Osteoblast (primary cell): ENCODE measurements at regions not wholly inside any gene's neighbourhood (a gene's known extent, or its start where the extent isn't known, plus 50 kb on each side); places are given as distances from the start of the nearest gene placed in this dataset.
A peak's percentile ranks its signal among the peaks of the same experiment; 100 is the strongest.

Experiments used
- DNase-seq: peaks from one replicate; pipeline ENCODE4 v3.0.0; 2011; ENCODE audit warnings: low spot score, mixed read lengths; ENCODE audit not compliant: insufficient read length; ENCODE audit errors: missing footprints
- H2AFZ ChIP-seq: 2 replicates; pipeline ENCODE4 v1.6.0; 2011; ENCODE audit warnings: mild to moderate bottlenecking, low read length
- H3K27ac ChIP-seq: 2 replicates; pipeline ENCODE4 v1.5.1; 2011; ENCODE audit warnings: mild to moderate bottlenecking, low read depth, low read length, moderate library complexity
- H3K27me3 ChIP-seq: 2 replicates; pipeline ENCODE4 v1.6.0; 2012; ENCODE audit warnings: mild to moderate bottlenecking, control low read depth, inconsistent platforms, low read length, moderate library complexity; ENCODE audit not compliant: insufficient read depth
- H3K36me3 ChIP-seq: 2 replicates; pipeline ENCODE4 v1.5.1; 2011; ENCODE audit warnings: mild to moderate bottlenecking, low read length, control low read depth, moderate library complexity; ENCODE audit not compliant: insufficient read depth
- H3K4me1 ChIP-seq: 2 replicates; pipeline ENCODE4 v1.5.1; 2011; ENCODE audit warnings: mild to moderate bottlenecking, low read length, control low read depth, moderate library complexity; ENCODE audit not compliant: insufficient read depth
- H3K4me2 ChIP-seq: 2 replicates; pipeline ENCODE4 v1.6.0; 2011; ENCODE audit warnings: mild to moderate bottlenecking, low read length; ENCODE audit not compliant: insufficient read depth
- H3K4me3 ChIP-seq: fragments of 200-600 bp; sonication (generic); 3 replicates; pipeline ENCODE4 v1.5.1; 2012; ENCODE audit warnings: mild to moderate bottlenecking, low read length, inconsistent platforms; ENCODE audit not compliant: insufficient read depth
- H3K79me2 ChIP-seq: 2 replicates; pipeline ENCODE4 v1.6.0; 2012; ENCODE audit warnings: mild to moderate bottlenecking, low read length, control low read depth, inconsistent platforms; ENCODE audit not compliant: insufficient read depth
- H3K9me3 ChIP-seq: 2 replicates; pipeline ENCODE4 v1.5.1; 2011; ENCODE audit warnings: low read depth, low read length, control low read depth
- H4K20me1 ChIP-seq: 2 replicates; pipeline ENCODE4 v1.6.0; 2012; ENCODE audit warnings: mild to moderate bottlenecking, low read length, control low read depth; ENCODE audit not compliant: insufficient read depth
- TF ChIP-seq, protein P1 (sequence below): IDR thresholded peaks from 2 replicates; pipeline ENCODE4 v1.5.1; 2011; ENCODE audit warnings: mild to moderate bottlenecking, low read depth, low read length, moderate library complexity; ENCODE audit errors: extremely low read depth

DNA sequence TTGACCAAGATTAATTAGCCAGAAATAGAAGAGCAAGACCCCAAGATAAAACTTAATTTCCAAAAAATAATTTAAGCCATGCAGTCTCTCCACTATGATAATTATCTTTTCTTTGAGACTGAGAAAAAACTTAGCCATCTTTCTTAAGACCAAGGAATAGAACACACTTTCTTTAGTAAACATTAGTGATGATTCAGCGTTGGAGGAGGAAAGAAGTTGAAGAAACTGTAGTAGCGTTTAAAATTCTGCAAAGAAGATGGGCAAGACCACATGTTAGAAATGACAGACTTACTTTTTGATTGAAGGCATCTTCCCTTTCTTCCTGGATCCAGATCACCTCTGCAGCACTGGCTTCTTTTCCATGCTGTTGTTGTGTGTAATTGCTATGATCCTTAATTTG lies 124.8 kb upstream of the RASSF8 start:
- Histone ChIP-seq H3K27me3 (no peaks in the 10 kb centered on the region), H4K20me1 (no peaks in the 10 kb centered on the region), H2AFZ (no peak overlapping the region), H3K9me3 (no peaks in the 10 kb centered on the region), H3K4me3 (no peak overlapping the region), H3K36me3 (no peaks in the 10 kb centered on the region), H3K79me2 (no peaks in the 10 kb centered on the region), H3K4me1 (peaks cover 14% of the 10 kb centered on the region), H3K27ac (no peak overlapping the region), H3K4me2 (no peak overlapping the region)
- TF ChIP-seq, protein P1, sequence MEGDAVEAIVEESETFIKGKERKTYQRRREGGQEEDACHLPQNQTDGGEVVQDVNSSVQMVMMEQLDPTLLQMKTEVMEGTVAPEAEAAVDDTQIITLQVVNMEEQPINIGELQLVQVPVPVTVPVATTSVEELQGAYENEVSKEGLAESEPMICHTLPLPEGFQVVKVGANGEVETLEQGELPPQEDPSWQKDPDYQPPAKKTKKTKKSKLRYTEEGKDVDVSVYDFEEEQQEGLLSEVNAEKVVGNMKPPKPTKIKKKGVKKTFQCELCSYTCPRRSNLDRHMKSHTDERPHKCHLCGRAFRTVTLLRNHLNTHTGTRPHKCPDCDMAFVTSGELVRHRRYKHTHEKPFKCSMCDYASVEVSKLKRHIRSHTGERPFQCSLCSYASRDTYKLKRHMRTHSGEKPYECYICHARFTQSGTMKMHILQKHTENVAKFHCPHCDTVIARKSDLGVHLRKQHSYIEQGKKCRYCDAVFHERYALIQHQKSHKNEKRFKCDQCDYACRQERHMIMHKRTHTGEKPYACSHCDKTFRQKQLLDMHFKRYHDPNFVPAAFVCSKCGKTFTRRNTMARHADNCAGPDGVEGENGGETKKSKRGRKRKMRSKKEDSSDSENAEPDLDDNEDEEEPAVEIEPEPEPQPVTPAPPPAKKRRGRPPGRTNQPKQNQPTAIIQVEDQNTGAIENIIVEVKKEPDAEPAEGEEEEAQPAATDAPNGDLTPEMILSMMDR: no peak
- no peak for DNase-seq

DNA sequence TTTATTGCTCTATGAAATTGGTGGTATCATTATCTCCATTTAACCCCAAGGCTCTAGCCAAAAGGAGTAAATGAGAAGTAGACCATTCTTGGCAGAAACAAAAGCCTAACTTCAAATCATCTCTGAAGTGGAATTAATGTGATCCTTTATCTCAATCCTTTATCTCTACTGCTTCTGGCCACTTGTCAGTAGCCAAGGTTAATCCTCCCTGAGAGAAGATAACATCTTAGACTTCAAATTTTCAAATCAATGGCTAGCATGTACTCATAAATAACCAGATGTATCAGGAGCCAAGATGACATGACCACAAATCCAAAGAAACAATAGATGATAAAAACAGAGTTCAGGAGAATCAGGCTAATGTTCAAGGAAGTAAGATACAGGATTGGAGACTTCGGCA lies 123.1 kb upstream of the RASSF8 start:
- Histone ChIP-seq H3K4me1 (peaks cover 12% of the 10 kb centered on the region), H3K4me3 (no peak overlapping the region)
- no peak for DNase-seq

DNA sequence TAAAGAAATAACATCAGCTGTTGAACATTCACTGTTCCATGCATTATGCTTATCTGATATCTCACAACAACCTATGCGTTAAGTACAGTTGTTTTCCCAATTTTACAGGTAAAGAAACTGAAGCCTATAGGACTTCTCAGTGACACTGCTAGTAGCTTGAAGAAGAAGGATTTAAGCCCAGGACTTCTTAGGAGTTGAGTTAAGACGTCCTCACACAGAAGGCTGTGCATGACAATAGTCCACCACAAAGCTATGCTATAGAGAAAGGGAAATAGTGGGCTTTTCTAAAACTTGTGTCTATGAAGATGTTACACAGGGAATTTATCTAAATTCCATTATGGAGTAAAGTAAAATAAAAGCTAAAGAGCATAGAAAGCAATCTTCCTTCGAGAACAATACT lies 120.5 kb upstream of the RASSF8 start:
- Histone ChIP-seq H3K27me3 (no peaks in the 10 kb centered on the region), H3K36me3 (no peaks in the 10 kb centered on the region), H3K4me2 (no peak overlapping the region), H3K79me2 (no peaks in the 10 kb centered on the region), H2AFZ (no peak overlapping the region), H3K27ac (no peak overlapping the region), H3K4me1 (peaks cover 22% of the 10 kb centered on the region), H3K9me3 (no peaks in the 10 kb centered on the region), H3K4me3 (no peak overlapping the region), H4K20me1 (no peaks in the 10 kb centered on the region)
- TF ChIP-seq, protein P1: no peak
- no peak for DNase-seq

More for the DNA sequence above, 123.1 kb upstream of the RASSF8 start:
- Histone ChIP-seq H2AFZ (no peak overlapping the region), H3K27me3 (no peaks in the 10 kb centered on the region), H3K9me3 (no peaks in the 10 kb centered on the region), H3K36me3 (no peaks in the 10 kb centered on the region), H3K79me2 (no peaks in the 10 kb centered on the region), H3K27ac (no peak overlapping the region), H4K20me1 (no peaks in the 10 kb centered on the region), H3K4me2 (no peak overlapping the region)
- TF ChIP-seq, protein P1: no peak

DNA sequence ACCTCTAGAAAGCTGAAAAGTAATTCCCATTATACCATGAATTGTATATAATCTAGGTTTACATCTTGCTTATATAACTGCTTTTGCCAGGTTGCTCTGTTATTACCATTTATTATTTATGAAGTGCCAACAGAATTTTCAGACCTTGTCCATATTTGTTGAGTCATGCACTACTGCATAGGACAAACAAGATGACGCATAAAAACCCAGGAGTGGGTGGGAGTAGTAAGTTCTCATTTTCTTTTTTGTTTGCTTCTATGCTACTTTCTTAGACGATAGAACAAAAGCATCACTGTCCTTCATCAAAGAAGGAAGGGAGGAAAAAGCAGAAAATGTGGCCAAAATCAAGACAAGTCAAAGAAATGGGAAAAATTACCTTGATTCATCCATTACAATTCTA lies 119.0 kb upstream of the RASSF8 start:
- no peaks in the 10 kb centered on the region for H3K9me3 ChIP-seq
- no peaks in the 10 kb centered on the region for H3K79me2 ChIP-seq
- H3K4me2 ChIP-seq: peak overlapping the region; percentile 39
- H3K4me1 ChIP-seq: peaks cover 22% of the 10 kb centered on the region
- DNase-seq: no peak
- H2AFZ ChIP-seq: no peak overlapping the region
- TF ChIP-seq, protein P1: no peak
- no peaks in the 10 kb centered on the region for H3K36me3 ChIP-seq
- no peak overlapping the region for H3K4me3 ChIP-seq
- no peaks in the 10 kb centered on the region for H4K20me1 ChIP-seq
- no peaks in the 10 kb centered on the region for H3K27me3 ChIP-seq
- H3K27ac ChIP-seq: peak overlapping the region; percentile 21
